HepG2 (cell line): ENCODE measurements at regions not wholly inside any gene's neighbourhood (a gene's known extent, or its start where the extent isn't known, plus 50 kb on each side); places are given as distances from the start of the nearest gene placed in this dataset.

Experiments used
- ATAC-seq: fragments of 200-7000 bp; cut with Tn5 transposase; 3 replicates; pipeline ENCODE4 v1.9.1; 2020; ENCODE audit warnings: mild to moderate bottlenecking, moderate library complexity
- BruUV-seq: library from RNA; stranded (reverse); fragments of 400-500 nt; replicated peaks from 2 replicates; lab custom pipeline; 2021; lab: Mats Ljungman, UMichigan
- CTCF ChIA-PET: fragments of 300-600 bp; formaldehyde crosslinking; extraction: SDS; loops from one replicate; lab custom pipeline; 2021; ENCODE audit warnings: low total read pairs, inconsistent platforms, low intra/inter-chr PET ratio; lab: Yijun Ruan, JAX
- POLR2A ChIA-PET: fragments of 350-600 bp; sonication (Branson Sonifier 250); formaldehyde crosslinking; loops from one replicate; lab custom pipeline; 2020; ENCODE audit warnings: antibody characterized with exemption, inconsistent platforms; lab: Yijun Ruan, JAX
- DNase-seq: peaks from one replicate; pipeline ENCODE4 v3.0.0-alpha.2; 2015; ENCODE audit warnings: low spot score
- FAIRE-seq: peaks from 3 replicates; lab custom pipeline; 2011; peaks lifted over from hg19 to GRCh38; lab: Jason Lieb, UNC
- H2AFZ ChIP-seq: one replicate; pipeline ENCODE4 v1.6.1; 2011; ENCODE audit warnings: low read length, inconsistent platforms
- H3K27ac ChIP-seq: fragments of 300-600 bp; 3 replicates; pipeline ENCODE4 v1.8.0; 2011; ENCODE audit warnings: mixed run types, mild to moderate bottlenecking, mixed read lengths, low read length, inconsistent platforms; ENCODE audit not compliant: insufficient read depth; ENCODE audit errors: extremely low read length
- H3K27me3 ChIP-seq, 2 experiments: fragments of 200-600 bp in 1 of 2; 2 replicates in 1 of 2; 3 replicates in 1 of 2; pipeline versions ENCODE4 v1.6.0 to v1.8.0; 2011; ENCODE audit warnings: low read length in 2 of 2, mild to moderate bottlenecking in 2 of 2, moderate library complexity in 2 of 2, inconsistent platforms in 1 of 2; ENCODE audit not compliant: insufficient read depth in 2 of 2, control insufficient read depth in 1 of 2
- H3K36me3 ChIP-seq, 2 experiments: fragments of 200-600 bp in 1 of 2; replicated peaks in 1 of 2; 2 replicates in 1 of 2; 3 replicates in 1 of 2; pipeline versions ENCODE4 v1.5.1 to v1.8.0; 2011; ENCODE audit warnings: low read length in 2 of 2, inconsistent platforms in 1 of 2; ENCODE audit not compliant: insufficient read depth in 2 of 2, control insufficient read depth in 1 of 2
- H3K4me1 ChIP-seq: 2 replicates; pipeline ENCODE4 v1.5.1; 2012; ENCODE audit warnings: low read length, inconsistent platforms; ENCODE audit not compliant: insufficient read depth
- H3K4me2 ChIP-seq: 2 replicates; pipeline ENCODE4 v1.6.0; 2011; ENCODE audit warnings: low read depth, low read length, inconsistent platforms
- H3K4me3 ChIP-seq, 3 experiments: fragments of 200-600 bp in 1 of 3; sonication (generic), shearing (Covaris generic) in 1 of 3; replicated peaks in 1 of 3; 2 replicates each; pipeline ENCODE4 v1.5.1; 2011 to 2016; ENCODE audit warnings: low read length in 3 of 3, inconsistent platforms in 2 of 3, low read depth in 2 of 3, mild to moderate bottlenecking in 2 of 3, control low read depth in 1 of 3, mixed read lengths in 1 of 3; ENCODE audit not compliant: insufficient read depth in 1 of 3
- H3K79me2 ChIP-seq: one replicate; pipeline ENCODE4 v1.6.1; 2011; ENCODE audit warnings: low read length, inconsistent platforms; ENCODE audit not compliant: insufficient read depth
- H3K9ac ChIP-seq: 2 replicates; pipeline ENCODE4 v1.6.0; 2011; ENCODE audit warnings: mild to moderate bottlenecking, low read depth, low read length, inconsistent platforms; ENCODE audit not compliant: insufficient read depth
- H3K9me3 ChIP-seq: 2 replicates; pipeline ENCODE4 v1.5.1; 2012; ENCODE audit warnings: mild to moderate bottlenecking, low read length
- H4K20me1 ChIP-seq: 2 replicates; pipeline ENCODE4 v1.6.0; 2011; ENCODE audit warnings: inconsistent platforms, mild to moderate bottlenecking, low read length, moderate library complexity; ENCODE audit not compliant: insufficient read depth
- CEBPB ChIP-seq: IDR thresholded peaks from 2 replicates; pipeline ENCODE4 v1.6.1; 2011; ENCODE audit warnings: low read depth, low read length, improper control_type of control experiment, borderline replicate concordance
- KDM5A ChIP-seq: fragments of 200-600 bp; sonication (generic); IDR thresholded peaks from 2 replicates; pipeline ENCODE4 v1.7.0; 2018; ENCODE audit warnings: antibody characterized with exemption, mild to moderate bottlenecking, low read length, borderline replicate concordance
- ONECUT2 ChIP-seq: sonication (generic); formaldehyde crosslinking; IDR thresholded peaks from 2 replicates; pipeline ENCODE4 v1.4.0; 2020; ENCODE audit warnings: missing genetic modification reagents
- PAXIP1 ChIP-seq: sonication (generic); formaldehyde crosslinking; conservative IDR thresholded peaks from 2 replicates; pipeline ENCODE4 v1.4.0; 2020; ENCODE audit warnings: mild to moderate bottlenecking, missing genetic modification reagents, moderate library complexity
- POLR2AphosphoS5 ChIP-seq: IDR thresholded peaks from 2 replicates; pipeline ENCODE4 v1.6.1; 2012; ENCODE audit warnings: low read depth, low read length
- RARG ChIP-seq: sonication (generic); formaldehyde crosslinking; IDR thresholded peaks from 2 replicates; pipeline ENCODE4 v1.4.0; 2020; ENCODE audit warnings: low read depth, mild to moderate bottlenecking, missing genetic modification reagents
- SKI ChIP-seq: fragments of 450-650 bp; IDR thresholded peaks from one replicate; pipeline ENCODE4 v1.6.1; 2018; ENCODE audit warnings: mild to moderate bottlenecking; ENCODE audit not compliant: partially characterized antibody
- TBX2 ChIP-seq: sonication (generic); formaldehyde crosslinking; IDR thresholded peaks from 2 replicates; pipeline ENCODE4 v1.5.0; 2020; ENCODE audit warnings: missing genetic modification reagents, mild to moderate bottlenecking, borderline replicate concordance
- ZBTB34 ChIP-seq: sonication (generic); formaldehyde crosslinking; IDR thresholded peaks from 2 replicates; pipeline ENCODE4 v1.8.0; 2022; ENCODE audit warnings: mild to moderate bottlenecking, missing genetic modification reagents
- ZNF3 ChIP-seq: IDR thresholded peaks from 2 replicates; pipeline ENCODE4 v1.7.0; 2017; ENCODE audit warnings: inconsistent platforms
- ZNF30 ChIP-seq: sonication (generic); formaldehyde crosslinking; IDR thresholded peaks from 2 replicates; pipeline ENCODE4 v1.5.0; 2020; ENCODE audit warnings: mild to moderate bottlenecking, missing genetic modification reagents
- ZNF639 ChIP-seq: conservative IDR thresholded peaks from 2 replicates; pipeline ENCODE4 v1.6.1; 2018; ENCODE audit warnings: missing genetic modification reagents
- ZNF776 ChIP-seq: sonication (generic); formaldehyde crosslinking; IDR thresholded peaks from 2 replicates; pipeline ENCODE4 v1.4.0; 2020; ENCODE audit warnings: mild to moderate bottlenecking, missing genetic modification reagents
- ZNF83 ChIP-seq: sonication (generic); formaldehyde crosslinking; IDR thresholded peaks from 2 replicates; pipeline ENCODE4 v1.4.0; 2020; ENCODE audit warnings: missing genetic modification reagents, mild to moderate bottlenecking, borderline replicate concordance
- WGBS: methylation state at CpG from one replicate; pipeline ENCODE4 v1.1.6; 2017; ENCODE audit warnings: low lambda C conversion rate; 5-methylcytosine and 5-hydroxymethylcytosine counted together
- in situ Hi-C: cut with HindIII; loops from 2 replicates; pipeline ENCODE4 v1.10.0; 2017; ENCODE audit warnings: low pct_unique_long_range_greater_than_20kb; ENCODE audit not compliant: extremely low pct_ligation_motif_present
- intact Hi-C: fragments of 100-400 bp; cut with micrococcal nuclease; formaldehyde crosslinking; loops from one replicate; pipeline ENCODE4 v1.10.0; 2022; ENCODE audit not compliant: unreplicated experiment

- ChIA-PET CTCF (no interaction called here), POLR2A (no interaction called here)
- H3K4me2 ChIP-seq: no peak overlapping the region
- BruUV-seq: no TSS peak
- peak; percentile 61; the same call in 1 of the 2 replicates for TF ChIP-seq CEBPB
- no peak for TF ChIP-seq ZNF83 (CRISPR knock-in tag)
- peaks cover 17% of the 10 kb centered on the region; the same call in 1 of the 2 replicates for H3K9me3 ChIP-seq
- DNase-seq: no peak
- no peak overlapping the region for H3K27ac ChIP-seq
- no peaks in the 10 kb centered on the region for H4K20me1 ChIP-seq
- 29% methylated on average over 4 of the region's 4 CpGs for WGBS
- H3K4me1 ChIP-seq: no peaks in the 10 kb centered on the region
- in situ Hi-C loops (no loop called here), intact Hi-C loops (no loop called here)
- H3K4me3 ChIP-seq: no peak overlapping the region
- H3K27me3 ChIP-seq: no peaks in the 10 kb centered on the region
- H2AFZ ChIP-seq: no peak overlapping the region
- H3K9ac ChIP-seq: no peak overlapping the region
- no peak for ATAC-seq
- H3K36me3 ChIP-seq: no peaks in the 10 kb centered on the region
- no peak for FAIRE-seq
- no peaks in the 10 kb centered on the region for H3K79me2 ChIP-seq
Measured at GRCh38 chr16:79806757-79807156, 206.2 kb upstream of the MAF start.

GRCh38 chr16:79805621-79806020 is 205.1 kb upstream of the MAF start:
- Histone ChIP-seq H4K20me1 (no peaks in the 10 kb centered on the region), H3K9ac (no peak overlapping the region), H3K4me2 (no peak overlapping the region), H3K27me3 (no peaks in the 10 kb centered on the region), H3K36me3 (no peaks in the 10 kb centered on the region), H2AFZ (no peak overlapping the region), H3K4me1 (no peaks in the 10 kb centered on the region), H3K79me2 (no peaks in the 10 kb centered on the region), H3K9me3 (peaks cover 22% of the 10 kb centered on the region; the same call in 1 of the 2 replicates), H3K27ac (no peak overlapping the region), H3K4me3 (no peak overlapping the region)
- FAIRE-seq (no peak), ATAC-seq (no peak), DNase-seq (no peak)
- WGBS: 5% methylated on average over 2 of the region's 2 CpGs
- intact Hi-C loops (no loop called here), in situ Hi-C loops (no loop called here)
- BruUV-seq: no TSS peak
- POLR2A ChIA-PET: no interaction called here
- CTCF ChIA-PET: no interaction called here
- TF ChIP-seq SKI (no peak), ONECUT2 (CRISPR knock-in tag) (no peak), TBX2 (no peak), KDM5A (no peak), PAXIP1 (CRISPR knock-in tag) (no peak), ZNF30 (no peak), ZNF776 (CRISPR knock-in tag) (no peak), RARG (CRISPR knock-in tag) (no peak), ZBTB34 (CRISPR knock-in tag) (no peak), ZNF3 (CRISPR knock-in tag) (no peak), ZNF639 (CRISPR knock-in tag) (no peak), POLR2AphosphoS5 (no peak)
